ENCODE measurements at regions not wholly inside any gene's neighbourhood (a gene's known extent, or its start where the extent isn't known, plus 50 kb on each side); places are given as distances from the start of the nearest gene placed in this dataset.

DNA sequence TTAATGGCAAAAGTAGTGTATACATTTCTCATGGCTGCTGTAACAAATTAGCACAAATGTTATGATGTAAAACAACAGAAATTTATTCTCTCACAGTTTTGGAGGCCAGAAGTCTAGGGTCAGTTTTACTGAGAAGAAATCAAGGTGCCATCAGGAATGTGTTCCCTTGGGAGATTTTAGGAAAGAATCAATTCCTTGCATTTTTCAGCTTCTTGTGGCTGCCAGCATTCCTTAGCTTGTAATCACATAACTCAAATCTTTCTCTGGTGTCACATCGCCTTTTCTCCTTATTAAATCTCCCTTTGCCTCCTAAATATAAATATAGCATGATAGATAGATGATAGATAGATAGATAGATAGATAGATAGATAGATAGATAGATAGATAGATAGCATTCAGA lies 307.0 kb upstream of the REG3G start:
- H3K23ac ChIP-seq (ENCODE audit: insufficient read length, low read depth, low read length), result no peak overlapping the region
- no peak overlapping the region for H3T11ph ChIP-seq (ENCODE audit: low read length)
- H3K27ac Mint-ChIP-seq, result no peak overlapping the region
- H2BK12ac ChIP-seq (ENCODE audit: insufficient read length, low read depth, low read length), result no peak overlapping the region
- H3K4me3 Mint-ChIP-seq, result no peak overlapping the region
- no peak overlapping the region for H3K9ac ChIP-seq (ENCODE audit: extremely low read depth, insufficient read length, low read length)
- H3K9me3 Mint-ChIP-seq, result no peaks in the 10 kb centered on the region
- no peak overlapping the region for H3K56ac ChIP-seq (ENCODE audit: insufficient read length, low read depth, low read length)
- WGBS (ENCODE audit: extremely low coverage, insufficient read length, low lambda C conversion rate), result no CpG with 5 or more reads among the region's 1 CpG
- H4K8ac ChIP-seq (replicated peaks; ENCODE audit: insufficient read length, low read depth, low read length), result no peak overlapping the region
- peaks cover 4% of the 10 kb centered on the region; the same call in 1 of the 2 replicates for H3K4me1 ChIP-seq (ENCODE audit: insufficient read depth, low read length)
- no peak for DNase-seq
- no peak overlapping the region for H2AK5ac ChIP-seq (ENCODE audit: insufficient read length, low read length)
- no peak overlapping the region for H3K27ac ChIP-seq (ENCODE audit: insufficient read length, low read depth, low read length)
- H3K18ac ChIP-seq (ENCODE audit: insufficient read length, low read depth, low read length), result no peak overlapping the region
- H3K79me2 ChIP-seq (ENCODE audit: insufficient read depth, low read length), result no peaks in the 10 kb centered on the region
- H3K27me3 ChIP-seq (ENCODE audit: insufficient read depth, low read length), result no peaks in the 10 kb centered on the region
- H2AFZ ChIP-seq (ENCODE audit: low read length), result no peak overlapping the region
- H4K5ac ChIP-seq (ENCODE audit: insufficient read length, low read depth, low read length), result no peak overlapping the region
- no peaks in the 10 kb centered on the region for H3K27me3 Mint-ChIP-seq (ENCODE audit: low read depth)
- TF ChIP-seq, protein P1, sequence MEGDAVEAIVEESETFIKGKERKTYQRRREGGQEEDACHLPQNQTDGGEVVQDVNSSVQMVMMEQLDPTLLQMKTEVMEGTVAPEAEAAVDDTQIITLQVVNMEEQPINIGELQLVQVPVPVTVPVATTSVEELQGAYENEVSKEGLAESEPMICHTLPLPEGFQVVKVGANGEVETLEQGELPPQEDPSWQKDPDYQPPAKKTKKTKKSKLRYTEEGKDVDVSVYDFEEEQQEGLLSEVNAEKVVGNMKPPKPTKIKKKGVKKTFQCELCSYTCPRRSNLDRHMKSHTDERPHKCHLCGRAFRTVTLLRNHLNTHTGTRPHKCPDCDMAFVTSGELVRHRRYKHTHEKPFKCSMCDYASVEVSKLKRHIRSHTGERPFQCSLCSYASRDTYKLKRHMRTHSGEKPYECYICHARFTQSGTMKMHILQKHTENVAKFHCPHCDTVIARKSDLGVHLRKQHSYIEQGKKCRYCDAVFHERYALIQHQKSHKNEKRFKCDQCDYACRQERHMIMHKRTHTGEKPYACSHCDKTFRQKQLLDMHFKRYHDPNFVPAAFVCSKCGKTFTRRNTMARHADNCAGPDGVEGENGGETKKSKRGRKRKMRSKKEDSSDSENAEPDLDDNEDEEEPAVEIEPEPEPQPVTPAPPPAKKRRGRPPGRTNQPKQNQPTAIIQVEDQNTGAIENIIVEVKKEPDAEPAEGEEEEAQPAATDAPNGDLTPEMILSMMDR (conservative IDR thresholded peaks at IDR 0.05), result no peak
- H2BK5ac ChIP-seq (ENCODE audit: insufficient read length, low read length), result no peak overlapping the region
- H4K91ac ChIP-seq (ENCODE audit: insufficient read length, low read depth, low read length), result no peak overlapping the region
- H3K23me2 ChIP-seq (ENCODE audit: insufficient read length, low read depth, low read length, poor library complexity, severe bottlenecking), result no peaks in the 10 kb centered on the region
- H3K4me1 Mint-ChIP-seq, result peaks cover 0 to 3% of the 10 kb centered on the region in 2 experiments; a peak in 2 of 4 replicates
- H4K20me1 ChIP-seq (ENCODE audit: control insufficient read depth, insufficient read depth, insufficient read length), result no peaks in the 10 kb centered on the region
- H3K9me3 ChIP-seq (ENCODE audit: control insufficient read depth, low read depth, low read length), result no peaks in the 10 kb centered on the region
- no peak overlapping the region for H3K14ac ChIP-seq (ENCODE audit: insufficient read depth, low read length)
- H3K4ac ChIP-seq (ENCODE audit: low read depth, low read length), result no peak overlapping the region
- no peak overlapping the region for H3K4me2 ChIP-seq (ENCODE audit: insufficient read depth, insufficient read length, low read length)
- no peak overlapping the region for H2BK15ac ChIP-seq (ENCODE audit: low read depth, low read length)
- no peak overlapping the region for H2BK20ac ChIP-seq (ENCODE audit: low read depth, low read length, poor library complexity, severe bottlenecking)
- no peaks in the 10 kb centered on the region for H3K36me3 Mint-ChIP-seq (ENCODE audit: insufficient read depth in 1 of 3, low read depth in 3 of 3)
- no peaks in the 10 kb centered on the region for H3K79me1 ChIP-seq (ENCODE audit: insufficient read depth, low read depth, low read length, poor library complexity, severe bottlenecking)
- no peak overlapping the region for H2BK120ac ChIP-seq (ENCODE audit: low read depth, low read length, poor library complexity, severe bottlenecking)

Measured in H9 (cell line).